Liver (tissue), 8 donors: ENCODE measurements at regions not wholly inside any gene's neighbourhood (a gene's known extent, or its start where the extent isn't known, plus 50 kb on each side); places are given as distances from the start of the nearest gene placed in this dataset.

ENCODE experiments used
- DNase-seq: peaks from one replicate; pipeline ENCODE4 v3.0.0-alpha.2; 2017; ENCODE audit warnings: low spot score
- H3K27ac ChIP-seq, 2 donors: one replicate each; pipeline ENCODE4 v1.7.0; 2013; ENCODE audit warnings: inconsistent platforms in 2 of 2, low read length in 2 of 2, control low read depth in 1 of 2, low read depth in 1 of 2, mild to moderate bottlenecking in 1 of 2
- H3K27me3 ChIP-seq, 4 donors: one replicate each; pipeline versions ENCODE4 v1.6.1 to v1.7.0; 2013; ENCODE audit warnings: low read length in 3 of 4, inconsistent platforms in 1 of 4, mild to moderate bottlenecking in 1 of 4, moderate library complexity in 1 of 4; ENCODE audit not compliant: control insufficient read depth in 4 of 4, insufficient read depth in 4 of 4
- H3K36me3 ChIP-seq, 4 donors: one replicate each; pipeline versions ENCODE4 v1.6.1 to v1.7.0; 2013; ENCODE audit warnings: low read length in 3 of 4, mild to moderate bottlenecking in 3 of 4, low read depth in 1 of 4, moderate library complexity in 1 of 4; ENCODE audit not compliant: control insufficient read depth in 4 of 4, insufficient read depth in 3 of 4
- H3K4me1 ChIP-seq, 4 donors: one replicate each; pipeline versions ENCODE4 v1.6.1 to v1.7.0; 2013; ENCODE audit warnings: low read length in 3 of 4, mild to moderate bottlenecking in 3 of 4, moderate library complexity in 1 of 4; ENCODE audit not compliant: control insufficient read depth in 4 of 4, insufficient read depth in 4 of 4
- H3K4me3 ChIP-seq, 3 donors: one replicate each; pipeline versions ENCODE4 v1.6.1 to v1.7.0; 2013; ENCODE audit warnings: low read length in 3 of 3, control low read depth in 1 of 3, low read depth in 1 of 3, mild to moderate bottlenecking in 1 of 3
- H3K9ac ChIP-seq, 2 donors: one replicate each; pipeline ENCODE4 v1.7.0; 2013; ENCODE audit warnings: low read length in 2 of 2, mild to moderate bottlenecking in 2 of 2, moderate library complexity in 2 of 2, control low read depth in 1 of 2, low read depth in 1 of 2
- H3K9me3 ChIP-seq, 4 donors: one replicate each; pipeline versions ENCODE4 v1.6.1 to v1.7.0; 2013; ENCODE audit warnings: low read length in 3 of 4; ENCODE audit not compliant: control insufficient read depth in 4 of 4
- ATF3 ChIP-seq: IDR thresholded peaks from 2 replicates; pipeline ENCODE4 v1.6.1; 2016; ENCODE audit warnings: antibody characterized with exemption
- CTCF ChIP-seq: fragments of 150-350 bp; IDR thresholded peaks from 2 replicates; pipeline ENCODE4 v1.5.1; 2017; ENCODE audit warnings: improper control_type of control experiment, low read depth, low read length; ENCODE audit not compliant: missing input control
- EGR1 ChIP-seq, 2 donors: IDR thresholded peaks; 2 replicates each; pipeline ENCODE4 v1.6.1; 2016 to 2018; ENCODE audit warnings: antibody characterized with exemption in 2 of 2, low read depth in 2 of 2
- FOXA1 ChIP-seq: IDR thresholded peaks from 2 replicates; pipeline ENCODE4 v1.6.1; 2016; ENCODE audit warnings: antibody characterized with exemption
- FOXA2 ChIP-seq: IDR thresholded peaks from 2 replicates; pipeline ENCODE4 v1.6.1; 2016; ENCODE audit warnings: antibody characterized with exemption
- GABPA ChIP-seq, 2 donors: IDR thresholded peaks in 1 of 2; conservative IDR thresholded peaks in 1 of 2; 2 replicates each; pipeline ENCODE4 v1.6.1; 2016; ENCODE audit warnings: antibody characterized with exemption in 2 of 2, mild to moderate bottlenecking in 1 of 2, moderate library complexity in 1 of 2
- HNF4A ChIP-seq, 2 donors: conservative IDR thresholded peaks; 2 replicates each; pipeline ENCODE4 v1.6.1; 2016; ENCODE audit warnings: antibody characterized with exemption in 2 of 2, mild to moderate bottlenecking in 2 of 2
- HNF4G ChIP-seq: IDR thresholded peaks from 2 replicates; pipeline ENCODE4 v1.6.1; 2016; ENCODE audit warnings: antibody characterized with exemption
- JUND ChIP-seq, 2 donors: IDR thresholded peaks; 2 replicates each; pipeline ENCODE4 v1.6.1; 2016; ENCODE audit warnings: antibody characterized with exemption in 2 of 2
- MAX ChIP-seq: IDR thresholded peaks from 2 replicates; pipeline ENCODE4 v1.6.1; 2016; ENCODE audit warnings: antibody characterized with exemption
- NR2F2 ChIP-seq: IDR thresholded peaks from 2 replicates; pipeline ENCODE4 v1.6.1; 2016; ENCODE audit warnings: antibody characterized with exemption
- RAD21 ChIP-seq, 2 donors: IDR thresholded peaks; 2 replicates each; pipeline ENCODE4 v1.6.1; 2016; ENCODE audit warnings: antibody characterized with exemption in 2 of 2, mild to moderate bottlenecking in 2 of 2
- REST ChIP-seq: IDR thresholded peaks from 2 replicates; pipeline ENCODE4 v1.6.1; 2016; ENCODE audit warnings: antibody characterized with exemption, mild to moderate bottlenecking
- RXRA ChIP-seq, 2 donors: IDR thresholded peaks; 2 replicates each; pipeline ENCODE4 v1.6.1; 2017 to 2018; ENCODE audit warnings: antibody characterized with exemption in 2 of 2, mild to moderate bottlenecking in 1 of 2
- SP1 ChIP-seq: IDR thresholded peaks from 2 replicates; pipeline ENCODE4 v1.6.1; 2018; ENCODE audit warnings: antibody characterized with exemption, mild to moderate bottlenecking
- TAF1 ChIP-seq: conservative IDR thresholded peaks from 2 replicates; pipeline ENCODE4 v1.6.1; 2016; ENCODE audit warnings: antibody characterized with exemption, mild to moderate bottlenecking
- YY1 ChIP-seq: IDR thresholded peaks from 2 replicates; pipeline ENCODE4 v1.6.1; 2016; ENCODE audit warnings: antibody characterized with exemption, mild to moderate bottlenecking
- ZBTB33 ChIP-seq: IDR thresholded peaks from 2 replicates; pipeline ENCODE4 v1.6.1; 2016; ENCODE audit warnings: antibody characterized with exemption
- WGBS: extraction: QIAGEN DNeasy Blood & Tissue Kit; methylation state at CpG from one replicate; pipeline ENCODE4 v1.1.7; 2013; 5-methylcytosine and 5-hydroxymethylcytosine counted together
- donor health status: healthy.
- donor health status: healthy.
- donor health status: healthy.
- donor health status: healthy.
- donor health status: healthy.

GRCh38 chr9:91073811-91074771, 272.5 kb downstream of the SYK start:
- H3K27ac ChIP-seq = no peak overlapping the region
- no peaks in the 10 kb centered on the region for H3K9me3 ChIP-seq
- 96% methylated on average over 14 of the region's 14 CpGs for WGBS
- H3K36me3 ChIP-seq = no peaks in the 10 kb centered on the region
- no peaks in the 10 kb centered on the region for H3K27me3 ChIP-seq
- TF ChIP-seq YY1 = no peak
- no peak for TF ChIP-seq NR2F2
- TF ChIP-seq CTCF = no peak
- TF ChIP-seq HNF4G = no peak
- no peak for TF ChIP-seq REST
- TF ChIP-seq RXRA (IDR thresholded peaks at IDR 0.05) = no peak
- TF ChIP-seq FOXA2 = no peak
- no peak for TF ChIP-seq EGR1 (IDR thresholded peaks at IDR 0.05; ENCODE audit: low read depth in 2 of 2)
- TF ChIP-seq GABPA (IDR thresholded peaks at IDR 0.05 in 1 of 2, conservative IDR thresholded peaks at IDR 0.05 in 1 of 2) = no peak
- TF ChIP-seq FOXA1 = no peak
- TF ChIP-seq RAD21 (IDR thresholded peaks at IDR 0.05) = no peak
- TF ChIP-seq TAF1 = no peak
- no peak for TF ChIP-seq ATF3
- TF ChIP-seq SP1 = no peak
- no peak for TF ChIP-seq ZBTB33
- TF ChIP-seq JUND (IDR thresholded peaks at IDR 0.05) = no peak
- no peak for TF ChIP-seq MAX
- TF ChIP-seq HNF4A (conservative IDR thresholded peaks at IDR 0.05) = no peak
- no peak overlapping the region for H3K4me3 ChIP-seq
- no peak for DNase-seq
- no peak overlapping the region for H3K9ac ChIP-seq
- peaks cover 0 to 4% (median 0%) of the 10 kb centered on the region in 4 donors for H3K4me1 ChIP-seq
